Pons (tissue), 1 donor: ENCODE measurements at regions not wholly inside any gene's neighbourhood (a gene's known extent, or its start where the extent isn't known, plus 50 kb on each side); places are given as distances from the start of the nearest gene placed in this dataset.
"Not testable (repeated sequence)": the region's sequence is repeated elsewhere in the genome, so short reads cannot be mapped to it uniquely, and the experiment has no call there.

Experiments
- DNase-seq: peaks from one replicate; pipeline ENCODE4 v3.0.0-alpha.2; 2016; ENCODE audit warnings: low spot score

DNA sequence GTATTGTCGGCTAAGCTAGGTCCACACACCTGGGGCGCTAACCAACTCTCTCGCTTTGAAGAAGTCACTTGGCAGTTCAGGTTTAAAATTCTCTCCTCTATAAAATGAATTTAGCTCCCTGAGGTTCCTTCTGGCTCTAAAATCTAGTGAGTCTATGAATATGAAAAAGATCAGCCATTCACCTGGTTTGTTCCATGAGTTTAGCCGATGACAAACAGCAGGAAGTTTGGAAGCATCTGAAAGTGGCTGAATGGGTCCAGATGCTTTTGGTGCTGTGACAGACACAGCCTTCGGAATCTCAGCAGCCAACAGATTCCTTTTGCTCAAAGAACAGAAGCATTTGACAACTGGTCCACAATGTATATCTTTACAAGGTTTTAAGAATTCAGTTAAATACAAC is 73.4 kb upstream of the FOXN3 start:
- no peak for DNase-seq

DNA sequence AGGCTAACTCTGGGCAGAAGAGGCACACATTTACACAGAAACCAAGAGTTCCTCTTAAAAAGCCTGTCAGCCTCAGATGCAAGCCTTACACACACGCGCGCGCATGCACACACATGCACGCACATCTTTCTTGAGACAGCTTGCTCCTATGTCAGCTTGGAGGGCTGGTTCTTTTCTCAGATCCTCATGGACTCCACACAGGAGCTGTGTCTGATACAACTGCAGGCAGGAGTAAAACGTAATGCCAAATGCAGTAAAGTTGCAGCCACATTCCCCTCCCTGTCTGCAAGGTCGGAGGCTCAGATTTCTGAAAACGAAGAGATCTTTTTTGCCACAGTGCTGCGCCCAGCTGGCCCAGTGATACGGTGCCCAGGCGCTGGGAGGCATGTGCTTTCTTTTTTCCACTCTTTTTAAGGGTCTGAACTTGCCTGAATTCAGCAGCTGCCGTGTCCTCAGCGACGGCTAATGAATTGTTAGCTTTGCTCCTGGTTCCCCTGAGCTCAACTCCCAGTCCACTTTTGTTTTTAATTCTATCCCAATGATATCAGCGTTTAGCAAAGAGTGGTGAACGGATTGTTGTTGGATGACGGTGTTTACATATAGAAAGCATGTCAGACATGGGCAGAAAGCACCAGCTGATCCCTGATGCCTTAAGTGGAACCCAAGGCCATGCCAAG is 72.9 kb upstream of the FOXN3 start:
- DNase-seq, result peak; percentile 52

DNA sequence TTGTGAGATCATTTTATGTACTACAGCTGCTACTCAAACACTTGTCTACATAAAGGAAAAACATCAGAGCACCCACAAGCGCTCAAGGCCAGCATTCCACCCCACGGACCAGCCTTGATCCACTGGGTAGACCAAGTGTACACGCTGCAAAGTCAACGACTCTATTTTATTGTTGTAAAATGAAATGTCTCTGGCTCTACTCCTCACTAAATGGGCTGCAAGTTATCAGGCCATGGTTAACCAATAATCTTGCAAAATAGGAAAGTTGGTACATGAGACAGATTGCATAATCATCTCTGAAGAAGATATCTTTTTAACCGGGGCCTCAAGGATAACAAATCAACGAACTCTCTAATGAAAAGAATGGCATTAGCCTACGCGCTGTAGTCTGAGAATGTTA is 69.9 kb upstream of the FOXN3 start:
- DNase-seq, result no peak

DNA sequence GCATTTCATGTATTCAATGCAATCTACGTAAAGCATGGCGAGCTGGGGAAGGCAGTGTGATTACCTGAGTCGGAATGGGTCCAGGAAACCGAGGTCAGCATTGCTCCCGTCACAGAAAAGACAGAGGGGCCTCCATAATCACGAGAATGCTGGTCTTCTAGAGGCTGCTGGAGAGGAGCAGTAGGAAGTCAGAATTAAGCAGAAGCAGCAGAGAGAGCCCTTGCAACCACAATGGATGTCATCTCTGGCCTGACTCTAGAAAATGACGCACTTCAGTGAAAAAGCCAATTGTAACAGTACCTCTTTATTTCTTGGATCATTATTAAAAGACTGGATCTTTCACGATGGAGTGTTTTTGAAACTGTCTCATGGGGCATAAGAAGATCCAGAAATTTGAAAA is 69.5 kb upstream of the FOXN3 start:
- peak; percentile 52 for DNase-seq

DNA sequence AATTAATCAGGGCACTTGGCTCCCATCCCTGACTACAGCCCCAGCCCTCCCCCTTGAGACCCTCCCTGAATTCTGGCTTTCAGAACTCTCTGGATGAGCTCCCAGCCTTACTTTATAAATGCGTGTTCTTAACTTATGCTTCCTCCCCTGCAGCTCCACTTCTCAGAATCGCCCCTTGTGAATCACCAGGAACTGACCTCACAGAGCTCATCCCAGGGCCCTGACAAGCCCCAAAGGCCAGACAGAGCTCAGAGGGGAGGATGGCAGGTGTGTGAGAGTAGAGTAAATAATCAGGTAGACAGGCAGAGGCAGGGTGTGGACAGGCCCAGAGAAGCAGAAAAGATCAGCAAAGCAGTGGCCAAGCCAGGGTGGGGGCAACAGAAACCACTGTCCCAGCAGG is 68.2 kb upstream of the FOXN3 start:
- DNase-seq, result no peak

DNA sequence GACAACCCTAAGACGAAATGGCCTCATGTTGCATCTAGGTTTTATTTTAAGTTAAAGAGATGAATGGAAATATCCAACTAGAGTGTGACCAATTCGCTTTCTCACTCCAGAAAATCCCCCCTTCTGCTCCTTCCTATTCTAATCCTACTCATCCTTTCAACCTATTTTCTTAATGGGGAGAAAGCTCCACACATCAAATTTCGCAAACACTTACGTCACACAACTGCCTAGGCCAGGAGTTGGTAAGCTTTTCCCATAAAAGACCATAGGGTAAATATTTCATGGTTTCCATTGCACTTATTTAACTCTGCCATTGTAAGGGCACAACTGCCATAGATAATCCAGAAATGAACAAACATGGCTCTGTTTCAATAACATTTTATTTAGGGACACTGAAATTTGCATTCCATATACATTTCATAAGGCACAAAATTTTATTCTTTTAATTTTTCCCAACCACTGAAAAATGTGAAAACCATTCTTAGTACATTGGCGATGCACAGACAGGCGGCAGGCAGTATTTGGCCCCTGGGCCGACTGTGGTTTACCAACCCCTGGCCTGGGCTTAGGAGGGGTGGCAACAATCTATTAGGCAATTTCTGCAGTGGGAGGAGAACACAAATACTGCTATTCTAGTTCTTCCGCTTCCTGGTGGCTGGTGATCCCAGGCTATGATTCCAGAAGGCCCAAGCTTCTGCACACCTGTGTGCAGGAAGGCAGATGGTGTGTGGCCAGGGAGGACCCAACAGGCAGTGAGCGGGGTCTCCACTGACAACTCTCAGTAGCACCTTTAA is 67.2 kb upstream of the FOXN3 start:
- no peak for DNase-seq

DNA sequence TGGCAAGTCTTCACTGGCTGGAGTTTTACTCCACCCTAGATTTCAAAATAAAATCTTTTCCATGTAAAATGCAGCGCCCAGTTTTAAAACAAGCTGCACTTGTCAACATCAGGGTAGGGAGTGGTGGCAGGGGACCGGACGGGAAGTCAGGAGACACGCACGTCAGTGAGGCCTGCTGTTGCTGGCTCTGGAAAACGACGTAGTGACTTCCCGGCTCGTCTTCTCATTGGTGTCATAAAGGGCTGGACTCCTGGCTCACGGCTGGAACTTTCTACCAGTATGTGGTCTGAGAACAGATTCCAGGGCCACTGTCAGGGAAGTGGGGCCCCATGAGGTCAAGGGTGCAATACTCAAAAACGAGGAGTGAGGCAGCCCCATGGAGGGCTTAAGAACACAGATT is 64.2 kb upstream of the FOXN3 start:
- no peak for DNase-seq

DNA sequence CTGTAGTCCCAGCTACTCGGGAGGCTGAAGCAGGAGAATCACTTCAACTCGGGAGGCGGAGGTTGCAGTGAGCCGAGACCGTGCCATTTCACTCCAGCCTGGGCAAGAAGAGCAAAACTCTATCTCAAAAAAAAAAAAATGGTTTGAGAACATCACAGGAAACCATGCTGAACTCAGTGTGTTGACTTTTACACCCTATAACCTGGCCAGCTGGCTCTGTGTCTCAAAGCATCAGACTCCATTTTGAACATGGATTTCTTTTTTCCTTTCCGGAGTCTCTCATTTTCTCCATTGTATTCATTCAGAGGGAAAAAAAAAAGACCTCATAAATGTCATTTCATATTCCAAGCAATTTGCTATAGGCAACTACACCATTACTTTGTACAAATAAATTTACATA is 63.2 kb upstream of the FOXN3 start:
- no peak for DNase-seq

DNA sequence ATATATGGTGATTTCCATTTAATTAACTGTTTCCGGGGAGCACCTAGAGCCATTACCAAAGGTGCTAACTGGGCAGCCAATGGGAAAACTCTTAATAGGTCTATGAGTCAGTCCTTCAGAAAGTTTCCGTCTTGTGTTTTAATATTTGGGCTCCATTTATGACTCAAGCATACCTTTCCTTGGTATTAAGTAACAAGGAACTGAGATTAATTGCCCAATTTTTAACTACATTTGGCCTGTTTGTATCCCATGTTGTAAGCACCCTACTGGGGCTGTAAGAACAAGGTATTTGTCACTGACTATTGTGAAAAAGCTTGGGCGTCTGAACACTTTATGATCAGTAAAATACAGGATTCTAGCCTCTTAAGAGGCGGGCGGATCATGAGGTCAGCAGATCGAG is 62.8 kb upstream of the FOXN3 start:
- DNase-seq, result no peak

DNA sequence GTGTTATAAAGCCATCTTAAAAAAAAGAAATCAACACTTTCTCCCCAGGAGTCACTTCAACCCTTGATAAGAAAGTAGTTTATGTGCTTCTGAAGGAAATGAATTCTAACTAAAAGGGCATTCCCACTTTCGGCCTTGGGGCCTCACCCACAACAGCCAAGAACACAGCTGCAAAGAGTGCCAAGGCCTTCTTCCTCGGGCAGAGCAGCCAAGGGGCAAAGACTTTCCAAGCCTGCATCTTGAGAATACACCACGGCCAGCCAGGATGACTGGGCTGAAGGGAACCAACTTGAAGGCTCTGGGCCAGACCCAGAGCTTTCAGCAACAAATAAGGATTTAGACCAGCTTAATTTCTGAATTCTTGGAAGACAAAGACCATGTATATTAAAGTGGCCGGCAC is 60.4 kb upstream of the FOXN3 start:
- DNase-seq, result peak; percentile 36

DNA sequence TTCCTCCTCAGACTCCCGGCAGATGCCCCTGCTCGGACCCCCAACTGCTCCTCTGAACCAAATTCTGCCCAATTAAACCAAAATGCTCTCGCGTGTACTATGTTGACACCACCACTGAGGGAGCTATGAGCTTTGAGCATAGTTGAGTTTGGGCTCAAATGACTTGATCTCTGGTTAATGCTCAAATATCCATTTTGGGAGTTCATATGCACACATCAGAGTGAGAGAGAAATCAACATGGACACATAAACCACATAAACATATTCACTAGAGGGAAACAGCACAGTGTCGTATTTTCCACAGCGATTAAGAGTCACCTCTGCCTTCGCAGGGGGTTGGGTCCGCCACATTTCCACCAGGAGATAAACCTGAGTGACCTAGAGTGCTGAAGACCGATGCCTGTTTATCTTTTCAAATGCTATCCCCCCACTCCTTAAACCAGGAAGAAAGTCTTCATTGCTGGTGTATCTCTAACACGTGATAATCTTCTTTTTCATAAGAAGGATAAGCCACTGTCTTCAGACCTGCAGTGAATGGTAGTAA is 59.4 kb upstream of the FOXN3 start:
- no peak for DNase-seq

DNA sequence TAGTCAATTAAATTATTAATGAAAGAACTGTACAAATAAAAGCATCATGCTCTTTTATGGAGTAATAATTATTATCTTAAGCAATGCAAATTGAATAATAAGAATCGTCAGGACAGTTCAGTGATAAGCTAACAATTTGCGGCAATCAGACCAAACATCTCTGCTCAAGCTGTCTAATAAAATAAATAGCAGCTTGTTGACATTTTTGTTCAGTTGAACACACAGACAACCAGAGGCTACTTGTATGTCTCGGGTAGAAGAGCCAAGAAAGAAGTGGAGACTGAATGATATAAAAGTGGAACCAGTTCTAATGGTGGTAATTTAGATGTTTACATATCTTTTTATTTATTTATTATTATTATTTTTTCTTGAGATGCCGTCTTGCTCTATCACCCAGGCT is 57.4 kb upstream of the FOXN3 start:
- no peak for DNase-seq

DNA sequence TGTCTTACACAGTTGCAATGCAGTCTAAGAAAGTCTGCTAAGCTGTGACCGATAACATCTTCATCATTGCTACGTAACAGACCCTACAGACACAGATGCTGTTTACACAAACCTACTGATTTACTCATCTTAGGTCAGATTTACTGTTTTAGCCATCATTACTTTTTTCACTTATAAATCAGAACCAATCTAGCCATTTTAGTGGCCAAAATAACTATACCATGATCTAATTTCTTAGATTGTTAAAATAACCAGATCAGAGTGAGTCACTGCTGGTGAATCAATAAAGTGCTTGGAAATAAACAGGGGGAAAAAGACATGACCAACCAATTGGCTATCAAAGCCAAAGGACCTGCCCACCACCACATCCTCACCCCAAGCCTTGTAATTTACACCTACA is 57.0 kb upstream of the FOXN3 start:
- DNase-seq, result no peak

DNA sequence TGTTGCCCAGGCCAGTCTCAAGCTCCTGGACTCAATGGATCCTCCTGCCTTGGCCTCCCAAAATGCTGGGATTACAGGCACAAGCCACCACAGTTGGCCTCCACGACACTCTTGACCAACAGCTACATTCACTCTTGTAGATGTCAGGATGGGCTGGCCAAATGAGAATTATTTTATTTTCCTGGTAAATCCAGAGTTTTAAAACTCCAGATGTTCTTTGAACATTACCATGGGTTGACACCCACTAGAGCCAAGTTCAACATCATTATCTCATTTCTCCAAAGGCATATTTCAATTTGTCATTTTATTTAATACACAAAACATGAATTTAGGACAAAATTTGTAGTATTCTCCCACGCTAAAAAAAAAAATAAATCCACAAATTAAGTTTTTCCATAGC is 56.5 kb upstream of the FOXN3 start:
- DNase-seq, result no peak

DNA sequence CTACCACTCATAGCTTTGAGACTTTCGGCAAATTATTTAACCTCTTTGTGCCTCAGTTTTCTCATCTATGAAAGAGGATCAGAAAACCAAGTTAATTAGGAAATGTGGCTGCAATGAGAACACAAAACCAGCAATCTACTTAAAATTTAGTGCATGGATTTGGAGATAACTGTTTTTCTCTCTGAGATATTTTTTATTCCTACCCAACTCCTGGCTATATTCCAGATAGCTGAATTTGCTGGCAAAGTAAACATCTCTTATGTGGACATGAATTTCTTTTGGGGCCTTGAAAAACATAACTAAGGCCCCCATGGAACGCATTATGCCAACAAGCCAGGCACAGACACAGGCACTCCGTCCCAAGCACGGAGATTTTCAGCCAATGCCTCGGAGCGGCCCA is 53.4 kb upstream of the FOXN3 start:
- no peak for DNase-seq

DNA sequence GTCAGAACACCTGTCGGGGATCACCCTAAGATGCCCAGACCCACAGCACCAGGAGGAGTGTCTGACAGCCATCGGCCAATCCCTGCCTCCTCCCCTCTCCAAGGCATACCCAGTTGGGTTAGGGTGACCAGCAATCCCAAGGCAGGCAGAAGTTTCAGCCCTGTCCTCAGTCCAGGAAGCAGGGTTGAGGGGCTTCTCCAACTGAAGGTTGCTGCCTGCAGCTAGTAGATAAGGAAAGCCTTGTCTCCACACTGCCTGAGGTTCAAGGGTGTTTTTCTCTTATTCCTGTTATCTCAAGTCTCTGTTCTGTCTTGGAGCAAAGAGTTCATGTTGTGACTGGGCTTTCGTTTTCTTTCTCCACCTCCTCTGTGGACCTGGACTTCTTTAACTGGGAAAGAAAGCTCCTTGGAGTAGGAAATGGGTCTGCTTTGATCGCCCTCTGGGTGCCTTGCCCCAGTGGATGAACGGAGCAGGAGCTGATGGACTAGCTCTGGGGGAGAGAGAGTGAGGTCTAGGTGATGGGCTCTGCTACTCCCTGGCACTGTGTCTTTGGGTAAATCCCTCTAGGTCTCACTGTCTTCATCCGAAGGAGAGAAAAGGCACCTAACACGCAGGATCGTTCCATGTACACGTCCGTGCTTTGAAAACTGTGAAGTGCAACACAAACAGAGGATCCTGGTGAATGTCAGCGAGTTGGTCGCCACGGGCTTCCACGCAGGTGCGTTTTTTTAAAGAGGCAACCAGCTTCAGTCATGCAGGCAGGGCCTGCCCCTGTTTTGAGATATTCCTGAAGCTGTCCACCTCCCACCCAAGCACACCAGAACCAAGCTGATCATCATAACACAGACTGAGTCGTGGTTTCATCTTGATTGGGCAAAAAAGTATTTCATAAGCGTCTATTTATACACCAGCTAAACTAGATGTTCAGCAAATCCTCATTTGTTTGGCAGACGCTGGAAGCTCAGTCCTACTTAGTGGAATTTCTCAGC is 52.5 kb upstream of the FOXN3 start:
- no peak for DNase-seq

DNA sequence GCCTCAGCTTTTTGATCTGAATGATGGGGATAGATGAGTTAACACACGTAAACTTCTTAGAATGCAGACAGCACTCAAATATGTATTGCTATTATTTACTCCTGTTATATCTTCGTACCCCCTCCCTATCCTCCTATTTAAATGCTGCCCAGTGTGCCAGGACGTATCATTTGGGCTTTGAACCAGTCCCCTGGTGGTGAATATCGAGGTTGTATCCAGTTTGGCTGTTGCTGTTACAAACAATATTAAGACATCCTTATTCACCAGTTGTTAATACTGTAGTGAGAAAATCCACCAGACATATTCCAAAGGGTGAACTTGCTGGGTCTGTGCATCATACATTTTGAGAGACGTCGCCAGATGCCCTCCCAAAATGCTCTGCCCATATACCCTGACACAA is 51.5 kb upstream of the FOXN3 start:
- no peak for DNase-seq

DNA sequence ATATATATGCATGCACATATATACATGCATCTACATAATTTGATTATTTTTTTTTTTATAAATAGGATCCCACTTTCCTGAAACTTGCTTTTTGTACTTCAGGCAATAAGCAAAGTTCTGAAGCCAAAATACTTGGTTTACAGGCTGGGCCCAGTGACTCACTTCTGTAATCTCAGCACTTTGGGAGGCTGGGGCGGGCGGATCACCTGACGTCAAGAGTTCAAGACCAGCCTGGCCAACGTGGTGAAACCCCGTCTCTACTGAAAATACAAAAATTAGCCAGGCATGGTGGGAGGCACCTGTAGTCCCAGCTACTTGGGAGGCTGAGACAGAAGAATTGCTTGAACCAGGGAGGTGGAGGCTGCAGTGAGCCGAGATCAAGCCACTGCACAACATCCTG is 51.0 kb upstream of the FOXN3 start:
- DNase-seq, result not testable (repeated sequence)

DNA sequence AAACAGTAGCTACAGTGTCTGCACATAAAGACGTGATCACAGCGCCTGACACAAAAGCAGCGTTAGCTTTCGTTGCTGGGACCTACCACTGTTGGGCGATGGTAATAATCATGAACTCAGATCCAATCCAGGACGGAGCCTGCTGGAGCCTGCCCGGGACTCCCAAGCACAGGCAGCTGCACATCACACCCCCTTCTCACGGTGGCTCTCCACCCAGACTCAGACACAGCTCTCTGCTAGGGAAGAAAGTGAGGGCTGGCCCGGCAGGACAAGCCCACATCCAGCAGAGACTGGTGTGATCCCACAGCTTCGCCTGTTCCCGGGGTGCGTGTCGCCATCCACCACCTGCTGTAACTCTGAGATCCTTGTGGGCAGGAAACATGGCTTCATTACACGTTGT is 49.9 kb upstream of the FOXN3 start:
- DNase-seq, result no peak
